BJ (cell line): ENCODE measurements at regions not wholly inside any gene's neighbourhood (a gene's known extent, or its start where the extent isn't known, plus 50 kb on each side); places are given as distances from the start of the nearest gene placed in this dataset.

ENCODE experiments used
- CTCF ChIA-PET: fragments of 350-600 bp; formaldehyde crosslinking; extraction: SDS; loops from one replicate; lab custom pipeline; 2021; ENCODE audit warnings: antibody characterized with exemption, inconsistent platforms; lab: Yijun Ruan, JAX
- POLR2A ChIA-PET: fragments of 300-600 bp; sonication (Branson Sonifier 250); formaldehyde crosslinking; extraction: SDS; loops from one replicate; lab custom pipeline; 2021; ENCODE audit warnings: antibody characterized with exemption; lab: Charles Lee
- DNase-seq: peaks from one replicate; pipeline ENCODE4 v3.0.0-alpha.2; 2011; ENCODE audit warnings: low read depth
- H3K27me3 ChIP-seq: 2 replicates; pipeline ENCODE4 v1.6.0; 2011; ENCODE audit warnings: low read length; ENCODE audit not compliant: control insufficient read depth, insufficient read depth
- H3K36me3 ChIP-seq: 2 replicates; pipeline ENCODE4 v1.5.1; 2011; ENCODE audit warnings: low read length; ENCODE audit not compliant: control insufficient read depth, insufficient read depth
- H3K4me3 ChIP-seq: 2 replicates; pipeline ENCODE4 v1.5.1; 2011; ENCODE audit warnings: low read depth, mild to moderate bottlenecking, control low read depth, low read length
- TF ChIP-seq, protein P1 (sequence below): IDR thresholded peaks from 2 replicates; pipeline ENCODE4 v1.5.1; 2011; ENCODE audit warnings: low read depth, mild to moderate bottlenecking, control low read depth, inconsistent platforms, low read length, moderate library complexity; ENCODE audit not compliant: insufficient read depth

DNA sequence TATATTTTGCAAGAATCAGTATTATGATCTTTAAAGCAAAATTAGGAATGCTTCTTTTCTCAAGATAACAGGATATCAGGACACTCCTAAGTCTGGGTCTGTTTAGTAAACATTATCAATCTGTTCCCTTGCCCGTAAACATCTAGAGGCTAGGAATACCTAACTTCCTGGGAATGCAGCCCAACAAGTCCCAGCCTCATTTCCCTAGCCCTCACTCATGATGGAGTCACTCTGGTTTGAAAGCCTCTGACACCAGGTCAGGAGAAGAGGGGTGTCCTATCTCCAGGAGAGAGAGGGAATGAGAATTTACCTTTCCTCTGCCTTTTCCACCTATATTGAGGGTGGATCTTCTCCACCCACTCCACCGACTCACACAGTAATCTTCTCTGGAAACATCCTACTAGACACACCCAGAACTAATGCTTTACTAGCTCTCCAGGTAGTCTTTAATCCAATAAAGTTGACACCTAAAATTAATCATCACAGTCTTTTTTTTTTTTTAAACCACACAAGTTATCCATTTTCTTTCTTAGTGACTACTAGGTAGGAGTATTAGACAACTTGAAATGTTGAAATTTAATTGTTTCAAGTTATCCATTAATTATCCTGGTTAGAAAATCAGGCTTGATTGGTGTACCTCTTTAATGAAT, 659.3 kb downstream of the USP25 start:
- TF ChIP-seq, protein P1, sequence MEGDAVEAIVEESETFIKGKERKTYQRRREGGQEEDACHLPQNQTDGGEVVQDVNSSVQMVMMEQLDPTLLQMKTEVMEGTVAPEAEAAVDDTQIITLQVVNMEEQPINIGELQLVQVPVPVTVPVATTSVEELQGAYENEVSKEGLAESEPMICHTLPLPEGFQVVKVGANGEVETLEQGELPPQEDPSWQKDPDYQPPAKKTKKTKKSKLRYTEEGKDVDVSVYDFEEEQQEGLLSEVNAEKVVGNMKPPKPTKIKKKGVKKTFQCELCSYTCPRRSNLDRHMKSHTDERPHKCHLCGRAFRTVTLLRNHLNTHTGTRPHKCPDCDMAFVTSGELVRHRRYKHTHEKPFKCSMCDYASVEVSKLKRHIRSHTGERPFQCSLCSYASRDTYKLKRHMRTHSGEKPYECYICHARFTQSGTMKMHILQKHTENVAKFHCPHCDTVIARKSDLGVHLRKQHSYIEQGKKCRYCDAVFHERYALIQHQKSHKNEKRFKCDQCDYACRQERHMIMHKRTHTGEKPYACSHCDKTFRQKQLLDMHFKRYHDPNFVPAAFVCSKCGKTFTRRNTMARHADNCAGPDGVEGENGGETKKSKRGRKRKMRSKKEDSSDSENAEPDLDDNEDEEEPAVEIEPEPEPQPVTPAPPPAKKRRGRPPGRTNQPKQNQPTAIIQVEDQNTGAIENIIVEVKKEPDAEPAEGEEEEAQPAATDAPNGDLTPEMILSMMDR, result no peak
- ChIA-PET POLR2A (no interaction called here), CTCF (no interaction called here)
- no peaks in the 10 kb centered on the region for H3K36me3 ChIP-seq
- H3K4me3 ChIP-seq, result no peak overlapping the region
- H3K27me3 ChIP-seq, result no peaks in the 10 kb centered on the region
- no peak for DNase-seq

DNA sequence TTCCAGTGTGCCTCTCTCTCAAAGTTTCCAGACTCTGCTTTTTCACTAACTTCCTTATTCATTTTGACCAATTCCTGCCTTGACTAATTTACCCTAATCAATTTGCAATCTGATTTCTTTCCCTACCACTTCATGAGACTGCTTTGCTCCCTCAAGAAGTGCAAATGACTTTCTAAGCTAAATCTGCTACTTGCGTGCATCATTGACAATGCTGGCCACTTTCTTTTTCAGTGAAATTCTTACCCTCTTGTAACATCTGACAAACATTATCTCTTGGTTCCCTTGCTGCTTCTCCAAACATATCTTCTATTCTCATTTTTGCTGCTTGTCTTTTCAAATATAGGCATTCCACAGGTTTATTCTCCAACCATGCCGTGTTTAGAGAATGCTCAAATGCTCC, 659.9 kb downstream of the USP25 start:
- TF ChIP-seq, protein P1, result no peak
- POLR2A ChIA-PET, result no interaction called here
- Histone ChIP-seq H3K4me3 (no peak overlapping the region), H3K27me3 (no peaks in the 10 kb centered on the region), H3K36me3 (no peaks in the 10 kb centered on the region)
- CTCF ChIA-PET, result no interaction called here
- DNase-seq, result no peak

DNA sequence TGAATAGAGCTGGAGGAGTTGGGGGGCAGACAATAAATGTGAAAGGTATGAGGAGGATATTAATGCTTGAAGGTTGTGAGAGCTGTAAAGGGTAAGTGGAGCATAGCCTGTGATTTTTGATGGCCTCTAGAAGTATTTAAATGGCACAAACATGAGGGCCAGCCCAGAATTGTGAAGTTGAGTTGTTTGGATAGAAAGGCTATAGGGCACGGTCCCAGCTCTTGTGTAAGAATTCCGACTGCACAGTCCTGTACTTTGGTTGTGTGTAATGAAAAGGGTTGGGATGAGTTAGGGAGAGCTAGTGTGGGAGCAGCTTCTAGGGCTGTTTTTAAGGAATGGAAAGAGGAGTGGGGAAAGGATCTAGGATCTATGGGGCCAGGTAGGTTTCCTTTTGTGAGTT, 665.5 kb downstream of the USP25 start:
- POLR2A ChIA-PET, result no interaction called here
- DNase-seq, result no peak
- CTCF ChIA-PET, result no interaction called here
- Histone ChIP-seq H3K36me3 (no peaks in the 10 kb centered on the region), H3K4me3 (no peak overlapping the region), H3K27me3 (no peaks in the 10 kb centered on the region)
- TF ChIP-seq, protein P1, result no peak

DNA sequence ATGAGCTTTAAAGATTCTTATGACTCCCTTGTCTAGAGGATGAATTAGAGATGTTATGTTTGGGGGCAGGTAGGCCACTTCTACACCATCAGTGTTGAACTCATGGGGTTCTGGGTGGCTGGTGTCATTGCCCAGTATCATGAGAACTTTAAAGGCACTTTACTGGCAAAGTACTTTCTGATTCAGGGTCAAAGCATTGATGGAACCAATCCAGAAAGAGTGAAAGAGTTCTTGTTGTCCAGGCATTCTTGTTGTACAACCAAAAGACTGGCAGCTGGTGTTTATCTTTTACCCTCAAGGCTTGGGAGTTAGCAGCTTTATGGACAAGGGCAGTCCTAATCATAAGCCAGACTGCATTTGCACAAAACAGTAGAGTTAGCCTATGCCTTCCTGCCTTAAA, 673.0 kb downstream of the USP25 start:
- DNase-seq, result no peak
- TF ChIP-seq, protein P1, result no peak
- ChIA-PET CTCF (interaction anchor here (0.8 kb wide), 1 partner anchor 180 kb away, joined by 3 read pairs; no protein-coding TSS in a partner anchor), POLR2A (no interaction called here)
- Histone ChIP-seq H3K4me3 (no peak overlapping the region), H3K36me3 (no peaks in the 10 kb centered on the region), H3K27me3 (no peaks in the 10 kb centered on the region)

DNA sequence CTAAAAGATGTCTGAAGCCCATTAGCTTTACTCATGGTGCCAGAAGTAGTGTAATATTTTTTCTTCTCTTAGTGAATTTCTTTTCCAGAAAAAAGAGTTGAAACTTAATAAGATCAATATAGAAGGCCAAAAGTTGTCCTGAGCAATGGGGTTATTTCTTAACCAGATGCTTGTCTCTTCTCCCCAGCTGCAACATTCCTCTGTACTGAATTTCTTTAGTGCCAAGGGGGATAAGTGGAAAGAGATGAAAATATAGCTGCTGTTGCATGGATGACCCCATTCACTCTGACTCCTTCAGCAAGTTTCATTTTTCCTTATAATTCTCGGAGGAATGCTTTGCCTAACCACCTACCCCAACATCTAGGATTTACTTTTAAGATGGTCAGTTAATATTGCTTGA, 675.0 kb downstream of the USP25 start:
- no peak overlapping the region for H3K4me3 ChIP-seq
- TF ChIP-seq, protein P1, result no peak
- no peak for DNase-seq
- H3K27me3 ChIP-seq, result no peaks in the 10 kb centered on the region
- no peaks in the 10 kb centered on the region for H3K36me3 ChIP-seq
- CTCF ChIA-PET, result interaction anchor here (0.6 kb wide), 1 partner anchor 13 kb away, joined by 3 read pairs; no protein-coding TSS in a partner anchor
- POLR2A ChIA-PET, result no interaction called here
